ENCODE measurements at regions not wholly inside any gene's neighbourhood (a gene's known extent, or its start where the extent isn't known, plus 50 kb on each side); places are given as distances from the start of the nearest gene placed in this dataset.
"Not testable (repeated sequence)": the region's sequence is repeated elsewhere in the genome, so short reads cannot be mapped to it uniquely, and the experiment has no call there.

DNA sequence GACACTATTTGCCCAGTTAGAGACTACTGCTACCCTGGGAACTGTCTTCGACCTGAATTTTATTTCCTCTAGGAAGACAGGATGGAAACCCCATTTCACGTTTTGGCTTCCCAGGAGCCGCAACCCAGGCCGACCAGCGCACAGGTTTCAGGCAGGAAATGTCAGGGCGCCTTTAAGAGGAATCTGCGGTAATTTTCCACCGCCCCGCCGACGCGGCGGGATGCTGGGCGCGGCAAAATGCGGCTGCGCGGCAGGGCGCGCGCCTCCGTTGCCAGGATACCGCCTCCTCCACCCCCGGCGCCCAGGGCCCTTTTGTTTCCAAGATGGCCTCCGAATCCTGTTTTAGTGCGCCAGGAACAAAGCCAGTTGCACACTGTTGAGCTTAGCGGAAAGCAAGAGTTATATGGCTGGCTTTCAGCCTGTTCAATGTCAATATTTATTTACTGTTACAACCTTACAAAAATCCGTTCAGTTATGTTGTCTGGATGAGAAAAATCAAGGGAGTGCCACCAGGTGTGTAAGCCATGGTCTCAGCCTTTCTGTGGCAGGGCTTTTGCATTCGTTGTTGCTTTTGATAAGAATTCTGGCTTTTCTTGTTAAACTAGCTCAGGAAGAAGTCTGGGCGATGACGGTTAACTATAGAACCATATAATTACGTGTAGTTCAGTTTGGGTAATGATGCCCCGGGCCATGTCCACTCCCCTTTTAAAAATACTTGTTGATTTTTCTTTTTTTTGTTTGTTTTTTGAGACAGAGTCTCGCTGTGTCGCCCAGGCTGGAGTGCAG, 79.7 kb upstream of the CHD2 start:
- Mint-ChIP-seq H3K27me3 (no peaks in the 10 kb centered on the region), H3K9me3 (no peaks in the 10 kb centered on the region), H3K4me1 (ENCODE audit: low read depth) (peaks cover 64% of the 10 kb centered on the region), H3K36me3 (ENCODE audit: low read depth) (no peaks in the 10 kb centered on the region), H3K27ac (peak overlapping the region; percentile 99), H3K4me3 (peak overlapping the region; percentile 89)

- H3K4me3 Mint-ChIP-seq: peak overlapping the region; percentile 64
- no peaks in the 10 kb centered on the region for H3K36me3 Mint-ChIP-seq (ENCODE audit: low read depth)
- no peaks in the 10 kb centered on the region for H3K27me3 Mint-ChIP-seq
- peaks cover 70% of the 10 kb centered on the region for H3K4me1 Mint-ChIP-seq (ENCODE audit: low read depth)
- no peaks in the 10 kb centered on the region for H3K9me3 Mint-ChIP-seq
- H3K27ac Mint-ChIP-seq: peak overlapping the region; percentile 85
These were observed 78.5 kb upstream of the CHD2 start for GRCh38 chr15:92821491-92822116.

DNA sequence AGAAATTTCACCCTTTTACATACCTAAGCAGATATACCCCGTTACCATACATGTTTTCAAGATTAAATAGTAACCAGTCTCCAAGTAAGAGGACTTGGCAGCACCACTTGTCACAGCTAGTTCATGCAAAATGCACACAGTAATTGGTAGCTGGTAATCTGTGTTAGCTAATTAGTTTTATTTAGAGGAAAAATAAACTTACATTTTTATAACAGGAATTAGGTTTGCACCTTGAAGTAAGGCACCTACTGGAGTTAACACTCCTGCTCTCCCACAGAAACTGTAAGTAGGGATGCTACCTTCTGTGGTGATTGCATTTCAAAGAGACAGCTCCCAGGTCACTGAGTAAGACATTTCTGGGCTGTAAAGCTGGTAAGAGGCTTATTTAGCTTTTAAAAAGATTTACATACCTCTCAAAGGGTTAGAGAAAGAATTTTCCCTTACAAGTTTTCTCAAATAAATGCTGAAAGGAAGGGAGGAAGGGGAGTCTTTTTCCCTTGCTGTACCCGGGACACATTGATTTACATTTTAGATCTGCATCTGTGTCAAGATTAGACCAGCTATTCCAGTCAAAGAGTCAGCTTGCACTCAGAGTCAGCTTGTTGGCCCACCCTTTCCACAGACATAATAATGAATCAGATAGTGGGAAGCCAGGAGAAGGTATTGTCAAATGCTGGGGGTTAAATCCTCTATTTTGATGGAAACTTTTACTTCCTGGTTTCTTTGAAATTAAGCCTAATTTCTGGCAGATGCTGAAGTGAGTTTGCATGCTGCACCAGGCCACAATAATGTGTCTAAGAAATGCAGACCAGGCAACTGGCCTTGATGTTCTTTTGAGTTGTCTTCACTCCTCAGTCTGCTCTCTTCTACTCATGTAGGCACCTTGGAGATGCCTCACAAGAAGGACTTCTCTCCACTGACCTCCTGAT, 77.6 kb upstream of the CHD2 start:
- Mint-ChIP-seq H3K9me3 (no peaks in the 10 kb centered on the region), H3K27ac (peak overlapping the region; percentile 85), H3K4me1 (ENCODE audit: low read depth) (peaks cover 62% of the 10 kb centered on the region), H3K36me3 (ENCODE audit: low read depth) (no peaks in the 10 kb centered on the region), H3K4me3 (peak overlapping the region; percentile 64), H3K27me3 (no peaks in the 10 kb centered on the region)

DNA sequence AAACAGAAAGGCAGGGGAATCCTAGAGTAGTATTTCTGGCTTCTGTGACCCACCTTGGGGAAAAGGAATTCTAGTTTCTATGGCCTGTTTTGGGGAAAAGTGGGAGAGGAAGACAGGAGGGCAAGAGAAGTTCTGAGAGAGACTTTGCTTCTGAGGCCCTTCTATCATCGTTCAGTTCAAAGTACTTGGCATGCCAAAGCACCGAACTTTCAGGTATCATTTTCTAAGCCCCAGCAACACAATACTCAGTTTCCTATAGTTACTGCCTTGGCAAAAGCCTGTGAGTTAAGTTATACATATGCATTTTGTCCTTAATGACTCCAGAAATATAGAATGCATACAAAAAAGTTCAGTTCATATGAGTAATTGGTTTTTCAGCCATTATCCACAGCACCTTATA, 74.1 kb upstream of the CHD2 start:
- no peak overlapping the region for H3K4me3 Mint-ChIP-seq
- H3K27ac Mint-ChIP-seq: no peak overlapping the region
- H3K4me1 Mint-ChIP-seq (ENCODE audit: low read depth): peaks cover 48% of the 10 kb centered on the region
- H3K36me3 Mint-ChIP-seq (ENCODE audit: low read depth): no peaks in the 10 kb centered on the region
- H3K27me3 Mint-ChIP-seq: no peaks in the 10 kb centered on the region
- H3K9me3 Mint-ChIP-seq: no peaks in the 10 kb centered on the region

GRCh38 chr15:92827991-92828390, 72.1 kb upstream of the CHD2 start:
- H3K4me1 Mint-ChIP-seq (ENCODE audit: low read depth): peaks cover 49% of the 10 kb centered on the region
- H3K36me3 Mint-ChIP-seq (ENCODE audit: low read depth); H3K27ac Mint-ChIP-seq; H3K4me3 Mint-ChIP-seq; H3K27me3 Mint-ChIP-seq; H3K9me3 Mint-ChIP-seq: not testable (repeated sequence)

- no peak overlapping the region for H3K4me3 Mint-ChIP-seq
- peaks cover 64% of the 10 kb centered on the region for H3K4me1 Mint-ChIP-seq (ENCODE audit: low read depth)
- H3K27ac Mint-ChIP-seq: peak overlapping the region; percentile 97
- H3K36me3 Mint-ChIP-seq (ENCODE audit: low read depth): no peaks in the 10 kb centered on the region
- no peaks in the 10 kb centered on the region for H3K27me3 Mint-ChIP-seq
- no peaks in the 10 kb centered on the region for H3K9me3 Mint-ChIP-seq
These were observed 70.2 kb upstream of the CHD2 start for GRCh38 chr15:92829875-92830274.

DNA sequence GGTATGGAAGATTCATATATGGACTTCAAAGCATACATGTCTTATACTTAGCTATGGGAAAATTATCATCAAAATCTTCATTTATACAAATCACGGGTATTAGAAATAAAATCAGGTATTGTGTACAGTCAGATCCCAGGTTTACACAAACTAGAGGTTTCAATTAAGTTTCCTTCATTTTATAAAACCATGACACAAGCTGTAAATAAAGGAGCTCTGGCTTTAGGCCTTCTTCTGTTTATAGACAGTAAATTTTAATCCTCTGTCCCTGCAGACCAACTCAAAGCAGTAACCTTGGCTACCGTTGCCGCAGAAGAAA, 68.8 kb upstream of the CHD2 start:
- Mint-ChIP-seq H3K4me3 (peak overlapping the region; percentile 72), H3K27me3 (no peaks in the 10 kb centered on the region), H3K36me3 (ENCODE audit: low read depth) (no peaks in the 10 kb centered on the region), H3K9me3 (no peaks in the 10 kb centered on the region), H3K4me1 (ENCODE audit: low read depth) (peaks cover 60% of the 10 kb centered on the region), H3K27ac (peak overlapping the region; percentile 97)

GRCh38 chr15:92831655-92832328, 68.3 kb upstream of the CHD2 start:
- Mint-ChIP-seq H3K9me3 (no peaks in the 10 kb centered on the region), H3K4me3 (peak overlapping the region; percentile 72), H3K27me3 (no peaks in the 10 kb centered on the region), H3K27ac (peak overlapping the region; percentile 97), H3K4me1 (ENCODE audit: low read depth) (peaks cover 60% of the 10 kb centered on the region), H3K36me3 (ENCODE audit: low read depth) (no peaks in the 10 kb centered on the region)

- Mint-ChIP-seq H3K4me3 (peak overlapping the region; percentile 72), H3K27ac (peak overlapping the region; percentile 97), H3K4me1 (ENCODE audit: low read depth) (peaks cover 65% of the 10 kb centered on the region)
These were observed 67.1 kb upstream of the CHD2 start for GRCh38 chr15:92833106-92833433.

DNA sequence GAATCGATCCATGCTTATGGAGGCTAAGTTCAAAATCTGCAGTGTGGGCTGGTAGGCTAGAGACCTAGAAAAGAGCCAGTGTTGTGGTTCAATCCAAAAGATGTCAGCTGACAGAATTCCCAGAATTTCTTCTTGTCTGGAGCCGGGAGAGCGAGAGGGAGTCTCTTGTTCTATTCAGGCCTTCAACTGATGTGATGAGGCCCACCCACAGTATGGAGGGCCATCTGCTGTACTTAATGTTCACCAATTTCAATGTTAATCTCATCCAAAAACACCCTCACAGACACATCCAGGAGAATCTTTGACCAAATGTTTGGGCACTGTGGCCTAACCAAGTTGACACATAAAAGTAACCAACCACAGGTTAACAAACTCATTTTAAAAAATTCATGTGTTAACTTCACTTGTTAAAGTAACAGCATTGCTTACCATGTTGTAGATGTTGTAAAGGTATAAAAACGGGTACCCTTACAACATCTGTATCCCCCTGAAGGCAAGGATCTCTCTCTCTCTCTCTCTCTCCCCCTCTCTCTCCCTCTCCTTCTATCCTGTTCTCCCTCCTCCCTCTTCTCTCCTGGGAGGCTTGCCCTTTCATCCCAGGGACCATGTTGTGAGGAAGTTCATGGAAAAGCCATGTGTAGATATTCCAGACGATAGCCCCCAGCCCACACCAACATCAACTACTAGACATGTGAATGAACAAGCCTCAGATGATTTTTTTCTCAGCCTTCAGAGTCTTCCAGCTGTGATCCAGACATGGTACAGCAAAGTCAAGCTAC, 66.4 kb upstream of the CHD2 start:
- peaks cover 71% of the 10 kb centered on the region for H3K4me1 Mint-ChIP-seq (ENCODE audit: low read depth)
- H3K4me3 Mint-ChIP-seq: no peak overlapping the region
- H3K9me3 Mint-ChIP-seq: no peaks in the 10 kb centered on the region
- no peaks in the 10 kb centered on the region for H3K27me3 Mint-ChIP-seq
- no peaks in the 10 kb centered on the region for H3K36me3 Mint-ChIP-seq (ENCODE audit: low read depth)
- H3K27ac Mint-ChIP-seq: peak overlapping the region; percentile 97

More at GRCh38 chr15:92833106-92833433, 67.1 kb upstream of the CHD2 start:
- Mint-ChIP-seq H3K27me3 (no peaks in the 10 kb centered on the region), H3K9me3 (no peaks in the 10 kb centered on the region), H3K36me3 (ENCODE audit: low read depth) (no peaks in the 10 kb centered on the region)

DNA sequence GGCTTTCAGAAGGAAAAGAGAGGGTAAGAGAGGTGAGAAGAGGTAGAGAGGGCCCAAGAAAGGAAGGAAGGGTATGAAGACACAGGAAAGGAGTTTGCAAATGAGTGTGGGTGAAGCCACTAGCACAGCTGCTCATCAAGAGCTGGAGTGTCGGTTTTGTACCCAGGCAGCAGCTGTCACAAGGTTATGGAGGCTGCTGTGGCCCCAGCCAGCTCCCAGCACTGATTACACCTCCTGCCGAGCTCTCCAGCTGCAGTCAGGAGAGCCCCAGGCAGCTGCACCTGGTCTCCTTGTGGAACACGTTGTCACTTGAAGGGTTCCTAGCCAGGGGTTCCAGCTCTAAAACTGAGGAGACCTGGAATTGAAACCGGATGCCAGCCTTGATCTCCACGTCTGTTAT, 60.4 kb upstream of the CHD2 start:
- H3K27ac Mint-ChIP-seq: peak overlapping the region; percentile 46
- H3K4me3 Mint-ChIP-seq: no peak overlapping the region
- no peaks in the 10 kb centered on the region for H3K36me3 Mint-ChIP-seq (ENCODE audit: low read depth)
- no peaks in the 10 kb centered on the region for H3K9me3 Mint-ChIP-seq
- H3K27me3 Mint-ChIP-seq: no peaks in the 10 kb centered on the region
- peaks cover 50% of the 10 kb centered on the region for H3K4me1 Mint-ChIP-seq (ENCODE audit: low read depth)

GRCh38 chr15:92840149-92840548, 60.0 kb upstream of the CHD2 start:
- H3K4me3 Mint-ChIP-seq: no peak overlapping the region
- peak overlapping the region; percentile 46 for H3K27ac Mint-ChIP-seq
- no peaks in the 10 kb centered on the region for H3K36me3 Mint-ChIP-seq (ENCODE audit: low read depth)
- no peaks in the 10 kb centered on the region for H3K27me3 Mint-ChIP-seq
- H3K4me1 Mint-ChIP-seq (ENCODE audit: low read depth): peaks cover 51% of the 10 kb centered on the region
- H3K9me3 Mint-ChIP-seq: no peaks in the 10 kb centered on the region

GRCh38 chr15:92843326-92843725, 56.8 kb upstream of the CHD2 start:
- Mint-ChIP-seq H3K27ac (no peak overlapping the region), H3K36me3 (ENCODE audit: low read depth) (no peaks in the 10 kb centered on the region), H3K9me3 (no peaks in the 10 kb centered on the region), H3K4me1 (ENCODE audit: low read depth) (peaks cover 74% of the 10 kb centered on the region), H3K27me3 (no peaks in the 10 kb centered on the region), H3K4me3 (no peak overlapping the region)

DNA sequence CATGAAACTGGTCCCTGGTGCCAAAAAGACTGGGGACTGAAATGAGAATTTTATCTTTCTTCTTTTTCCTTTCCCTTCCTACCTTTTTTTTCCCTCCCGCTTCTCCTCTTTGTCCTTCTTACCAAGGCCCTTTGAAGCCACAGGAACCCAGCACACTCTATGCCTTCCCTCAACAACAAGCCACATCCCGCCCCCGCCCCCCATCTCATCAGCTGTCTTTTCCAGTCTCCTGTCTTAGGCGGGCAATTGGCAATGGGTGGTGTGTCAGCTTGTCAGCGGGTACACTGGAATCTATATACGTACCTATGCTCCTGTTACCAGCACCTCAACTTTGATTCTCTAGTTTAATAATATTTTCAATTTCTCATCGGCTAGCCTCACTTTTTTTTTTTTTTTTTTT, 56.3 kb upstream of the CHD2 start:
- Mint-ChIP-seq H3K27ac (peak overlapping the region; percentile 75), H3K36me3 (ENCODE audit: low read depth) (no peaks in the 10 kb centered on the region), H3K4me1 (ENCODE audit: low read depth) (peaks cover 74% of the 10 kb centered on the region)

More for the DNA sequence above, 56.3 kb upstream of the CHD2 start:
- no peaks in the 10 kb centered on the region for H3K9me3 Mint-ChIP-seq
- H3K27me3 Mint-ChIP-seq: no peaks in the 10 kb centered on the region
- H3K4me3 Mint-ChIP-seq: peak overlapping the region; percentile 30
